Tibial nerve (tissue), 4 donors: ENCODE measurements at regions not wholly inside any gene's neighbourhood (a gene's known extent, or its start where the extent isn't known, plus 50 kb on each side); places are given as distances from the start of the nearest gene placed in this dataset.

Experiments used
- CTCF ChIP-seq, 5 experiments: fragments of 200-600 bp in 3 of 5; fragments of 450-650 bp in 2 of 5; sonication (generic) in 3 of 5; IDR thresholded peaks; one replicate each; pipeline ENCODE4 v1.5.1; 2016 to 2019; ENCODE audit warnings: antibody characterized with exemption in 5 of 5, mild to moderate bottlenecking in 3 of 5, moderate library complexity in 2 of 5
- EP300 ChIP-seq, 2 donors: sonication (generic); formaldehyde crosslinking; IDR thresholded peaks; one replicate each; pipeline ENCODE4 v1.6.1; 2017; ENCODE audit warnings: antibody characterized with exemption in 2 of 2, mild to moderate bottlenecking in 1 of 2
- POLR2A ChIP-seq, 2 donors: fragments of 450-650 bp; IDR thresholded peaks; one replicate each; pipeline ENCODE4 v1.6.1; 2017; ENCODE audit warnings: antibody characterized with exemption in 2 of 2, mild to moderate bottlenecking in 2 of 2, moderate library complexity in 2 of 2

- TF ChIP-seq CTCF (IDR thresholded peaks at IDR 0.05) (no peak), POLR2A (IDR thresholded peaks at IDR 0.05) (no peak), EP300 (IDR thresholded peaks at IDR 0.05) (no peak)
Measured at GRCh38 chr4:17293901-17294300, 218.0 kb downstream of the QDPR start.
